Uterus (tissue), 3 donors: ENCODE measurements at regions not wholly inside any gene's neighbourhood (a gene's known extent, or its start where the extent isn't known, plus 50 kb on each side); places are given as distances from the start of the nearest gene placed in this dataset.

Experiments
- DNase-seq, 2 donors: peaks; one replicate each; pipeline ENCODE4 v3.0.0-alpha.2; 2019 to 2020
- H3K27ac ChIP-seq, 2 donors: fragments of 200-600 bp; sonication (generic); 1 replicate in 1 of 2; 2 replicates in 1 of 2; pipeline ENCODE4 v1.5.1; 2016 to 2018
- H3K27me3 ChIP-seq, 2 donors: fragments of 200-600 bp; sonication (generic); one replicate each; pipeline ENCODE4 v1.5.1; 2018 to 2019; ENCODE audit warnings: control low read depth in 1 of 2
- H3K36me3 ChIP-seq, 2 donors: fragments of 200-600 bp; sonication (generic); one replicate each; pipeline ENCODE4 v1.5.1; 2019; ENCODE audit warnings: control low read depth in 1 of 2
- H3K4me1 ChIP-seq, 2 donors: fragments of 200-600 bp; sonication (generic); one replicate each; pipeline ENCODE4 v1.5.1; 2018 to 2019; ENCODE audit warnings: control low read depth in 1 of 2
- H3K4me3 ChIP-seq, 2 donors: fragments of 200-600 bp; sonication (generic); 1 replicate in 1 of 2; 2 replicates in 1 of 2; pipeline ENCODE4 v1.5.1; 2018 to 2019; ENCODE audit warnings: mild to moderate bottlenecking in 1 of 2
- H3K9me3 ChIP-seq, 2 donors: fragments of 200-600 bp; sonication (generic); one replicate each; pipeline ENCODE4 v1.5.1; 2019; ENCODE audit warnings: control low read depth in 1 of 2
- POLR2A ChIP-seq, 2 donors: fragments of 450-650 bp; IDR thresholded peaks; one replicate each; pipeline ENCODE4 v1.6.1; 2016; ENCODE audit warnings: antibody characterized with exemption in 2 of 2, mild to moderate bottlenecking in 1 of 2, moderate library complexity in 1 of 2
- intact Hi-C: fragments of 100-400 bp; cut with DNase I; formaldehyde crosslinking; loops from one replicate; pipeline ENCODE4 v1.15.1; 2023; ENCODE audit warnings: low total_unique reads
- TF ChIP-seq, protein P1 (sequence below), 4 experiments: fragments of 200-600 bp in 2 of 4; fragments of 450-650 bp in 2 of 4; sonication (generic) in 2 of 4; IDR thresholded peaks; one replicate each; pipeline ENCODE4 v1.5.1; 2016 to 2019; ENCODE audit warnings: antibody characterized with exemption in 4 of 4, mild to moderate bottlenecking in 2 of 4, moderate library complexity in 1 of 4
- donor health status: DM: yes; HTN: yes; CAD: no.

GRCh38 chr3:166759736-166760513 is 620.2 kb downstream of the ZBBX start:
- intact Hi-C loops, result no loop called here
- no peak for DNase-seq
- H3K27ac ChIP-seq, result no peak overlapping the region

DNA sequence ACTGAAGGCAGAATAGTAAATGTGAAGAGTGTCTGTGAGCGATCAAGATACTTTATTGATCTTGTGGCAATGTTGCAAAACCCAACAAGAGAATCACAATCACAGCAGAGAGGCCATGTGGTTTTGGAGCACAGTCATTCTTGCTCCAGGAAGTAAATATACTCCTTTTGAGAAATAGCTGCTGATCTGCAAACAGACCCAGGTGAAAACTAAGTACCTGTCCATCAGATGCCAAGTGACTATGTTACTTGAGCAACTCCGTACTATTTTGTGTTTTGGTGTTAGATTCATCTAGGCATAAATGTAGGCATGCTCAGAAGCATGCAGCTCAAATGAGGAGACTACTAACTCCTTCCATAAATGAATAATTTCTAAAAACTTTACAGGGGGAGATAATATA is 627.9 kb downstream of the ZBBX start:
- Histone ChIP-seq H3K27ac (no peak overlapping the region), H3K4me1 (no peaks in the 10 kb centered on the region), H3K9me3 (no peaks in the 10 kb centered on the region), H3K27me3 (no peaks in the 10 kb centered on the region), H3K4me3 (no peak overlapping the region), H3K36me3 (no peaks in the 10 kb centered on the region)
- TF ChIP-seq, protein P1, sequence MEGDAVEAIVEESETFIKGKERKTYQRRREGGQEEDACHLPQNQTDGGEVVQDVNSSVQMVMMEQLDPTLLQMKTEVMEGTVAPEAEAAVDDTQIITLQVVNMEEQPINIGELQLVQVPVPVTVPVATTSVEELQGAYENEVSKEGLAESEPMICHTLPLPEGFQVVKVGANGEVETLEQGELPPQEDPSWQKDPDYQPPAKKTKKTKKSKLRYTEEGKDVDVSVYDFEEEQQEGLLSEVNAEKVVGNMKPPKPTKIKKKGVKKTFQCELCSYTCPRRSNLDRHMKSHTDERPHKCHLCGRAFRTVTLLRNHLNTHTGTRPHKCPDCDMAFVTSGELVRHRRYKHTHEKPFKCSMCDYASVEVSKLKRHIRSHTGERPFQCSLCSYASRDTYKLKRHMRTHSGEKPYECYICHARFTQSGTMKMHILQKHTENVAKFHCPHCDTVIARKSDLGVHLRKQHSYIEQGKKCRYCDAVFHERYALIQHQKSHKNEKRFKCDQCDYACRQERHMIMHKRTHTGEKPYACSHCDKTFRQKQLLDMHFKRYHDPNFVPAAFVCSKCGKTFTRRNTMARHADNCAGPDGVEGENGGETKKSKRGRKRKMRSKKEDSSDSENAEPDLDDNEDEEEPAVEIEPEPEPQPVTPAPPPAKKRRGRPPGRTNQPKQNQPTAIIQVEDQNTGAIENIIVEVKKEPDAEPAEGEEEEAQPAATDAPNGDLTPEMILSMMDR (IDR thresholded peaks at IDR 0.05), result no peak
- no peak for TF ChIP-seq POLR2A (IDR thresholded peaks at IDR 0.05)
- intact Hi-C loops, result no loop called here
- DNase-seq, result no peak

More at GRCh38 chr3:166759736-166760513, 620.2 kb downstream of the ZBBX start:
- Histone ChIP-seq H3K9me3 (no peaks in the 10 kb centered on the region), H3K4me3 (no peak overlapping the region), H3K4me1 (no peaks in the 10 kb centered on the region), H3K36me3 (no peaks in the 10 kb centered on the region), H3K27me3 (no peaks in the 10 kb centered on the region)
- TF ChIP-seq, protein P1 (IDR thresholded peaks at IDR 0.05), result no peak
- no peak for TF ChIP-seq POLR2A (IDR thresholded peaks at IDR 0.05)

DNA sequence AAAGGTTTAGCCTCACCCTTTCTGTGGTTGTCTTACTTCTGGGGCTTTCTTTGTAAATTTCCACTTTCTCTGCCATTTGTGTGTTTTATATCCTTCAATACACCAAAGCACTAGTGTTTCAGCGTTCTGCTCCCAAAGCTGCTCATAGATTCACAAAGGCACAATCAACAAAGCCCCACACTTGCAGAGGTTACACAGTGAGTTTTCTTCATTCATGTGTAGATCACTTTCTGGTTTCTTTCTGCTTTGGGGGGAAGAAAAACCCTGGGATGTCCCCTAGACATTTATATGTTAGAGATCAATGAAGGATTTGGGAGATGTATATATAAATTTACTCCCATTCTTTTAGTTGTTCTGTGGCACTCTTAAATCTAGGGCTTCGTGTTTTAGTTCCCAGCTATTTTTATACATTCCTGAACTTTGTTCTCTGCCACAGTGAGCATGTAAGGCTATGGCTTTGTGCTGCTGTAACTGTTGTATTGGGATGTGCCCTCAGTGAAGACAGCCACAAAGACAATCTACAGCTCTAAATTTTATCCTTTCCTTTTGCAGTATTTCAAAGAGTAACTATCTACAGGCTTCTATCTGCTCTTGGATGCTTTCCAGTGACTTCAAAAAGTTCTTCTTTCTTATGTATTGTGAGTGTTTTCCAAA is 636.5 kb downstream of the ZBBX start:
- DNase-seq, result no peak
- Histone ChIP-seq H3K4me1 (no peaks in the 10 kb centered on the region), H3K36me3 (no peaks in the 10 kb centered on the region), H3K4me3 (no peak overlapping the region), H3K27me3 (no peaks in the 10 kb centered on the region), H3K27ac (no peak overlapping the region), H3K9me3 (no peaks in the 10 kb centered on the region)
- TF ChIP-seq, protein P1 (IDR thresholded peaks at IDR 0.05), result no peak
- TF ChIP-seq POLR2A (IDR thresholded peaks at IDR 0.05), result no peak
- intact Hi-C loops, result no loop called here

DNA sequence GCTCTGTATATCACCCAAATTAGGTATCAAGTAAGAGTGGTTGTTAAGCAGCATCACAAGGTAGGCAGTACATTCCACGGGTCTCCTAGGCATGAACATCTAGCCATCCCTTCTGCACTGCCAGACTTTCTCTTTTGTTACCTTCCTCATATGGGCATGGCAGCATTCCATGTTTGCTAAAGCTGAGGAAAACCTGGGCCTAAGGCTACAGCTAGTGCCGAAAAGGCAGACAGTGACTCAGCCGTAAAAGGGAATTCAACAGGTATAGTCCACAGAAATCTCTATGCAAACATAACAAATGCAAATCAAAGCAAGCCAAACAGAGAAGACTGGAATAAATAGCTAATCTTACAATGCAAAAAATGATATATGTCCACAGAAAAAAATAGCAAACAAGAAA is 645.4 kb downstream of the ZBBX start:
- Histone ChIP-seq H3K4me3 (no peak overlapping the region), H3K27ac (no peak overlapping the region), H3K9me3 (no peaks in the 10 kb centered on the region), H3K27me3 (no peaks in the 10 kb centered on the region), H3K36me3 (no peaks in the 10 kb centered on the region), H3K4me1 (no peaks in the 10 kb centered on the region)
- no peak for DNase-seq
- TF ChIP-seq POLR2A (IDR thresholded peaks at IDR 0.05), result no peak
- TF ChIP-seq, protein P1 (IDR thresholded peaks at IDR 0.05), result no peak
- intact Hi-C loops, result no loop called here

DNA sequence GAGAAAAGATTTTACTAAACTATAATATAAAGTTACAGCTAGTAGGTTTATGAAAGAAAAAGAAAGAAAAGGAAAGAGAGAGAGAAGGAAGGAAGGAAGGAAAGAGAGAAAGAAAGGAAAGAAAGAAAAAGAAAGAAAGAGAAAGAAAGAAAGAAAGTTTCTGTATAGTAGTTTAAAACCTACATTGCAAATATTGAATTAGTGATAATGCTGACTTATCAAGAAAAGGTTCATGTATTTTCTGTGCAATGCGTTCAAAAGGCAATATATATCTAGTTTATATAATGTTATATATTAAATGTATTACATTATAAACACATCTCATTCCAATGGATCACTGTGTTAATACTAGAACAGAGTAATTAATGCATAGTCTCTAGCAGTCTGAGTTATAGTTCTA is 648.4 kb downstream of the ZBBX start:
- no peaks in the 10 kb centered on the region for H3K9me3 ChIP-seq
- H3K4me1 ChIP-seq, result no peaks in the 10 kb centered on the region
- no peak overlapping the region for H3K27ac ChIP-seq
- no peak for TF ChIP-seq POLR2A (IDR thresholded peaks at IDR 0.05)
- TF ChIP-seq, protein P1 (IDR thresholded peaks at IDR 0.05), result no peak
- DNase-seq, result no peak
- no peaks in the 10 kb centered on the region for H3K36me3 ChIP-seq
- H3K4me3 ChIP-seq, result no peak overlapping the region
- no peaks in the 10 kb centered on the region for H3K27me3 ChIP-seq
- intact Hi-C loops, result no loop called here
